HEK293 (cell line): ENCODE measurements at regions not wholly inside any gene's neighbourhood (a gene's known extent, or its start where the extent isn't known, plus 50 kb on each side); places are given as distances from the start of the nearest gene placed in this dataset.
A peak's percentile ranks its signal among the peaks of the same experiment; 100 is the strongest.
"Not testable (repeated sequence)": the region's sequence is repeated elsewhere in the genome, so short reads cannot be mapped to it uniquely, and the experiment has no call there.

Experiments
- CTCF ChIA-PET: fragments of 350-600 bp; formaldehyde crosslinking; extraction: SDS; loops from one replicate; lab custom pipeline; 2021; ENCODE audit warnings: antibody characterized with exemption; lab: Yijun Ruan, JAX
- POLR2A ChIA-PET: fragments of 300-600 bp; formaldehyde crosslinking; extraction: SDS; loops from one replicate; lab custom pipeline; 2020; ENCODE audit warnings: antibody characterized with exemption, inconsistent platforms; lab: Yijun Ruan, JAX
- H3K27ac ChIP-seq: fragments of 200-500 bp; sonication (Bioruptor generic); 2 replicates; pipeline ENCODE4 v1.5.1; 2014; ENCODE audit warnings: low read depth, low read length, control low read depth, inconsistent platforms; ENCODE audit errors: extremely low read depth
- H3K36me3 ChIP-seq, 2 experiments: fragments of 200-500 bp in 1 of 2; sonication (Bioruptor generic) in 1 of 2; 1 replicate in 1 of 2; 2 replicates in 1 of 2; pipeline ENCODE4 v1.5.1; 2014 to 2017; ENCODE audit warnings: inconsistent platforms in 2 of 2, low read length in 2 of 2; ENCODE audit not compliant: control insufficient read depth in 2 of 2, insufficient read depth in 1 of 2
- H3K4me1 ChIP-seq: fragments of 200-500 bp; sonication (Bioruptor generic); 2 replicates; pipeline ENCODE4 v1.5.1; 2014; ENCODE audit warnings: mild to moderate bottlenecking, low read length, inconsistent platforms; ENCODE audit not compliant: control insufficient read depth, insufficient read depth
- H3K4me3 ChIP-seq: 2 replicates; pipeline ENCODE4 v1.5.1; 2011; ENCODE audit warnings: low read depth, mild to moderate bottlenecking, control low read depth, low read length, moderate library complexity
- H3K9me3 ChIP-seq: fragments of 200-500 bp; sonication (Bioruptor generic); 2 replicates; pipeline ENCODE4 v1.5.1; 2014; ENCODE audit warnings: low read depth, low read length, inconsistent platforms; ENCODE audit not compliant: control insufficient read depth, insufficient read depth
- GLI4 ChIP-seq: fragments of 450-650 bp; formaldehyde crosslinking; IDR thresholded peaks from 2 replicates; pipeline ENCODE4 v1.5.1; 2016; ENCODE audit warnings: missing biosample characterization, missing genetic modification characterization
- KLF8 ChIP-seq: fragments of 450-650 bp; formaldehyde crosslinking; IDR thresholded peaks from 2 replicates; pipeline ENCODE4 v1.5.1; 2016; ENCODE audit warnings: missing biosample characterization, missing genetic modification characterization
- RBAK ChIP-seq: fragments of 450-650 bp; formaldehyde crosslinking; IDR thresholded peaks from 2 replicates; pipeline ENCODE4 v1.5.1; 2016; ENCODE audit warnings: missing biosample characterization, missing genetic modification characterization
- SCRT2 ChIP-seq: fragments of 450-650 bp; formaldehyde crosslinking; IDR thresholded peaks from 2 replicates; pipeline ENCODE4 v1.5.1; 2016; ENCODE audit warnings: missing biosample characterization, missing genetic modification characterization
- ZEB2 ChIP-seq: fragments of 450-650 bp; formaldehyde crosslinking; IDR thresholded peaks from 2 replicates; pipeline ENCODE4 v1.5.1; 2016; ENCODE audit warnings: missing biosample characterization, missing genetic modification characterization
- ZIC2 ChIP-seq: fragments of 450-650 bp; formaldehyde crosslinking; IDR thresholded peaks from 2 replicates; pipeline ENCODE4 v1.5.1; 2016; ENCODE audit warnings: missing biosample characterization, missing genetic modification characterization
- ZNF341 ChIP-seq: fragments of 450-650 bp; formaldehyde crosslinking; IDR thresholded peaks from 2 replicates; pipeline ENCODE4; 2016; ENCODE audit warnings: low read depth, missing biosample characterization, missing genetic modification characterization
- ZNF362 ChIP-seq: fragments of 450-650 bp; formaldehyde crosslinking; IDR thresholded peaks from 2 replicates; pipeline ENCODE4 v1.5.1; 2016; ENCODE audit warnings: missing biosample characterization, missing genetic modification characterization
- ZNF404 ChIP-seq: fragments of 450-650 bp; formaldehyde crosslinking; IDR thresholded peaks from 2 replicates; pipeline ENCODE4 v1.5.1; 2017; ENCODE audit warnings: missing biosample characterization, missing genetic modification characterization
- ZNF560 ChIP-seq: fragments of 450-650 bp; formaldehyde crosslinking; IDR thresholded peaks from 2 replicates; pipeline ENCODE4 v1.5.1; 2017; ENCODE audit warnings: missing biosample characterization, missing genetic modification characterization, borderline replicate concordance
- ZNF707 ChIP-seq: fragments of 450-650 bp; formaldehyde crosslinking; IDR thresholded peaks from 2 replicates; pipeline ENCODE4 v1.5.1; 2016; ENCODE audit warnings: missing biosample characterization, missing genetic modification characterization
- TF ChIP-seq, protein P1 (sequence below): fragments of 450-650 bp; formaldehyde crosslinking; conservative IDR thresholded peaks from 2 replicates; pipeline ENCODE4 v1.5.1; 2016; ENCODE audit warnings: low read depth, missing biosample characterization, missing genetic modification characterization
- TF ChIP-seq, protein P2 (sequence below): fragments of 450-650 bp; formaldehyde crosslinking; IDR thresholded peaks from 2 replicates; pipeline ENCODE4 v1.5.1; 2016; ENCODE audit warnings: missing biosample characterization, missing genetic modification characterization

DNA sequence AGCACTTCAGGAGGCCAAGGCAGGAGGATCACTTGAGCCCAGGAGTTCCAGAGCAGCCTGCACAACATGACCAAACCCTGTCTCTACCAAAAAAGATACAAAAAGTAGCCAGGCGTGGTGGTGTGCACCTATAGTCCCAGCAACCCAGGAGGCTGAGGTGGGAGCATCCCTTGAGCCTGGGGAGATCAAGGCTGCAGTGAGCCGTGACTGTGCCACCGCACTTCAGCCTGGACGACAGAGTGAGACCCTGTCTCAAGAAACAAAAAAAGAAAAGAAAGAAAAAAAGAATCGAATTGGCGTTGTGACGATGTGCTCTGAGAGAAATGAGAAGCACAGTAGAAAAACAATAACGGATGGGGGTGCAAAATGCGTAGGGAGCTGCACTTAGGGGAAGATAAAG, 101.4 kb downstream of the NDFIP1 start:
- Histone ChIP-seq H3K4me1 (no peaks in the 10 kb centered on the region; the same call in 1 of the 2 replicates), H3K36me3 (no peaks in the 10 kb centered on the region), H3K27ac (no peak overlapping the region), H3K4me3 (no peak overlapping the region), H3K9me3 (no peaks in the 10 kb centered on the region)
- no peak for TF ChIP-seq ZNF362 (tag by site-specific recombination)
- TF ChIP-seq ZEB2 (tag by site-specific recombination): no peak
- TF ChIP-seq ZNF707: no peak
- CTCF ChIA-PET: no interaction called here
- POLR2A ChIA-PET: no interaction called here

GRCh38 chr5:142208777-142209312, 100.3 kb downstream of the NDFIP1 start:
- ChIA-PET POLR2A (no interaction called here), CTCF (interaction anchor here (0.6 to 1.6 kb wide), 2 partner anchors 340 to 342 kb away, joined by 3 to 6 read pairs; no protein-coding TSS in a partner anchor)
- Histone ChIP-seq H3K4me1 (no peaks in the 10 kb centered on the region; the same call in 1 of the 2 replicates), H3K9me3 (no peaks in the 10 kb centered on the region), H3K4me3 (no peak overlapping the region), H3K36me3 (no peaks in the 10 kb centered on the region), H3K27ac (no peak overlapping the region)
- TF ChIP-seq SCRT2 (tag by site-specific recombination) (peak; percentile 30; the same call in 1 of the 2 replicates), ZNF341 (no peak)

GRCh38 chr5:142208244-142208643, 99.7 kb downstream of the NDFIP1 start:
- CTCF ChIA-PET: interaction anchor here (0.6 to 1.6 kb wide), 3 partner anchors 139 to 342 kb away, joined by 3 to 6 read pairs (median 3); no protein-coding TSS in a partner anchor
- H3K36me3 ChIP-seq, POLR2A ChIA-PET, H3K27ac ChIP-seq, H3K4me1 ChIP-seq, H3K9me3 ChIP-seq, H3K4me3 ChIP-seq: not testable (repeated sequence)

DNA sequence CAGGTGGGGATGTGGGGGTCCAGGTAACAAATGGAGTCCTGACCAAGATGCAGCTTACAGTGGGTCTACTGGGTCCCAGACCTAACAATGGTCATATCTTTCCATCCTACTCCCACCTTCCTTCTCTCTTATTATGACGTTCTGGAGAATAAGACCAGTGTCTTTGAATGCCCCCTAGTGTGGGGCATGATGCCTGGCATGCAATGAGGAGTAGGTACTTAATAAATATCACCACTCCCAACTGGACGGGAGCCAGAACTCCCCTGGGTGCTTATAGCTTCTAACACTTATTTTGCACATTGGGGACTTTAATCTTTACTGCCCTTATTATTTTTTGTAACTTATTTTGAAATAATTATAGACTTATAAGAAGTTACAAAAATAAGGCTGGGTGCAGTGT, 98.2 kb downstream of the NDFIP1 start:
- Histone ChIP-seq H3K4me1 (no peaks in the 10 kb centered on the region; the same call in 1 of the 2 replicates), H3K4me3 (no peak overlapping the region), H3K27ac (no peak overlapping the region), H3K9me3 (no peaks in the 10 kb centered on the region), H3K36me3 (no peaks in the 10 kb centered on the region)
- no peak for TF ChIP-seq RBAK
- TF ChIP-seq, protein P1, sequence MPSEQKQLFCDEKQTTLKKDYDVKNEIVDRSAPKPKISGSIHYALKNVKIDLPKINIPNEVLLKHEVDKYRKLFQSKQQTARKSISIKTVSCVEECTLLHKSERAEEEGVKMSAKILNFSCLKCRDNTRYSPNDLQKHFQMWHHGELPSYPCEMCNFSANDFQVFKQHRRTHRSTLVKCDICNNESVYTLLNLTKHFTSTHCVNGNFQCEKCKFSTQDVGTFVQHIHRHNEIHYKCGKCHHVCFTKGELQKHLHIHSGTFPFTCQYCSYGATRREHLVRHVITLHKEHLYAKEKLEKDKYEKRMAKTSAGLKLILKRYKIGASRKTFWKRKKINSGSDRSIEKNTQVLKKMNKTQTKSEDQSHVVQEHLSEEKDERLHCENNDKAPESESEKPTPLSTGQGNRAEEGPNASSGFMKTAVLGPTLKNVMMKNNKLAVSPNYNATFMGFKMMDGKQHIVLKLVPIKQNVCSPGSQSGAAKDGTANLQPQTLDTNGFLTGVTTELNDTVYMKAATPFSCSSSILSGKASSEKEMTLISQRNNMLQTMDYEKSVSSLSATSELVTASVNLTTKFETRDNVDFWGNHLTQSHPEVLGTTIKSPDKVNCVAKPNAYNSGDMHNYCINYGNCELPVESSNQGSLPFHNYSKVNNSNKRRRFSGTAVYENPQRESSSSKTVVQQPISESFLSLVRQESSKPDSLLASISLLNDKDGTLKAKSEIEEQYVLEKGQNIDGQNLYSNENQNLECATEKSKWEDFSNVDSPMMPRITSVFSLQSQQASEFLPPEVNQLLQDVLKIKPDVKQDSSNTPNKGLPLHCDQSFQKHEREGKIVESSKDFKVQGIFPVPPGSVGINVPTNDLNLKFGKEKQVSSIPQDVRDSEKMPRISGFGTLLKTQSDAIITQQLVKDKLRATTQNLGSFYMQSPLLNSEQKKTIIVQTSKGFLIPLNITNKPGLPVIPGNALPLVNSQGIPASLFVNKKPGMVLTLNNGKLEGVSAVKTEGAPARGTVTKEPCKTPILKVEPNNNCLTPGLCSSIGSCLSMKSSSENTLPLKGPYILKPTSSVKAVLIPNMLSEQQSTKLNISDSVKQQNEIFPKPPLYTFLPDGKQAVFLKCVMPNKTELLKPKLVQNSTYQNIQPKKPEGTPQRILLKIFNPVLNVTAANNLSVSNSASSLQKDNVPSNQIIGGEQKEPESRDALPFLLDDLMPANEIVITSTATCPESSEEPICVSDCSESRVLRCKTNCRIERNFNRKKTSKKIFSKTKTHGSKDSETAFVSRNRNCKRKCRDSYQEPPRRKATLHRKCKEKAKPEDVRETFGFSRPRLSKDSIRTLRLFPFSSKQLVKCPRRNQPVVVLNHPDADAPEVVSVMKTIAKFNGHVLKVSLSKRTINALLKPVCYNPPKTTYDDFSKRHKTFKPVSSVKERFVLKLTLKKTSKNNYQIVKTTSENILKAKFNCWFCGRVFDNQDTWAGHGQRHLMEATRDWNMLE (tag by site-specific recombination): no peak
- CTCF ChIA-PET: interaction anchor here (1.1 to 1.3 kb wide), 3 partner anchors 17 to 492 kb away, joined by 3 to 4 read pairs (median 3); no protein-coding TSS in a partner anchor
- POLR2A ChIA-PET: no interaction called here

DNA sequence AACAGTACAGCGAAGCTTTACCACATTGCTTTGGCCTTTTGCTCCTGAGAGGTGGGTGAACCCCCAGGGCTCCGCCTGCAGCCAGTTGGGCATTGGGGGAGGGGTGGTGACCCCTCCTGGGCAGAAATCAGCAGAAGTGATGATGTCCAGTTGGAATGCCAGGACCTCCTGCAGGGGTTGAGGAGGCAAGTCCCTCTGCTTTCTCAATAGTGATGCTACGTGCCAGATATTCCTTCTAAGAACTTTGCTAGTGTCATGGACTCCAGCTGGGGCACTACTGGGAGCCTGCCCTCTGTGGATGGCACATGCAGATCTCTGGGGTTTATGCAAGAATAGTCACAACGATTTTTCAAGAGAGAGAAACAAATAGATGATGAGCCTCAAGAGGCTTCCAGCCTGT, 95.6 kb downstream of the NDFIP1 start:
- no peaks in the 10 kb centered on the region for H3K36me3 ChIP-seq
- no peaks in the 10 kb centered on the region for H3K9me3 ChIP-seq
- no peak overlapping the region for H3K4me3 ChIP-seq
- CTCF ChIA-PET: interaction anchor here (1.4 kb wide), 1 partner anchor 34 kb away, joined by 3 read pairs; no protein-coding TSS in a partner anchor
- H3K27ac ChIP-seq: no peak overlapping the region
- TF ChIP-seq ZNF560 (no peak), ZIC2 (tag by site-specific recombination) (peak; percentile 83), ZNF404 (tag by site-specific recombination) (no peak), GLI4 (tag by site-specific recombination) (no peak), KLF8 (tag by site-specific recombination) (no peak)
- TF ChIP-seq, protein P2, sequence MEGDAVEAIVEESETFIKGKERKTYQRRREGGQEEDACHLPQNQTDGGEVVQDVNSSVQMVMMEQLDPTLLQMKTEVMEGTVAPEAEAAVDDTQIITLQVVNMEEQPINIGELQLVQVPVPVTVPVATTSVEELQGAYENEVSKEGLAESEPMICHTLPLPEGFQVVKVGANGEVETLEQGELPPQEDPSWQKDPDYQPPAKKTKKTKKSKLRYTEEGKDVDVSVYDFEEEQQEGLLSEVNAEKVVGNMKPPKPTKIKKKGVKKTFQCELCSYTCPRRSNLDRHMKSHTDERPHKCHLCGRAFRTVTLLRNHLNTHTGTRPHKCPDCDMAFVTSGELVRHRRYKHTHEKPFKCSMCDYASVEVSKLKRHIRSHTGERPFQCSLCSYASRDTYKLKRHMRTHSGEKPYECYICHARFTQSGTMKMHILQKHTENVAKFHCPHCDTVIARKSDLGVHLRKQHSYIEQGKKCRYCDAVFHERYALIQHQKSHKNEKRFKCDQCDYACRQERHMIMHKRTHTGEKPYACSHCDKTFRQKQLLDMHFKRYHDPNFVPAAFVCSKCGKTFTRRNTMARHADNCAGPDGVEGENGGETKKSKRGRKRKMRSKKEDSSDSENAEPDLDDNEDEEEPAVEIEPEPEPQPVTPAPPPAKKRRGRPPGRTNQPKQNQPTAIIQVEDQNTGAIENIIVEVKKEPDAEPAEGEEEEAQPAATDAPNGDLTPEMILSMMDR (tag by site-specific recombination): no peak
- POLR2A ChIA-PET: no interaction called here
- no peaks in the 10 kb centered on the region; the same call in 1 of the 2 replicates for H3K4me1 ChIP-seq
